ENCODE measurements at regions not wholly inside any gene's neighbourhood (a gene's known extent, or its start where the extent isn't known, plus 50 kb on each side); places are given as distances from the start of the nearest gene placed in this dataset.

DNA sequence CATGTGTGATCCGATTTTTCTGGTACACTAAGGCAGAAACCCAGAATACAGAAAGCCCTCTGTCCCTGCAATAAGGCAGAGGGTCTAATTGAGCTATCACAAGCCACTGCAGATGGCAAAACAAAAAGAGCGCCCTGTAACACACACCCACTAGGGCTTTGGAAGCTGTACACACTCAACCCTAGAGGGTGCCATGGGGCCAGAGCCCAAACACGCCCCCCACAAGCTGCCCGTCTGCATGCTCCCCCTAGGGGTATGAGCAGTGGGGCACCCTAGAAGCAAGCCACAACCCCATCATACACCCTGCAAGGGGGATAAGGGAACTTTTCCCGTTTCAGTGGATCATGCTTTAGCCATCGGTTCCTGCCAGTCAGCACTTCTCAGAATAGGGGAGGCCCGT lies 62.2 kb upstream of the PDE10A start:
- Histone ChIP-seq H3K27ac (ENCODE audit: low read length) (no peak overlapping the region), H3K4me3 (ENCODE audit: low read depth in 2 of 2, low read length in 2 of 2) (no peak overlapping the region), H3K27me3 (ENCODE audit: control insufficient read depth, insufficient read depth, low read length) (no peaks in the 10 kb centered on the region), H3K36me3 (ENCODE audit: control insufficient read depth, insufficient read depth, low read length) (no peaks in the 10 kb centered on the region), H3K4me1 (ENCODE audit: control insufficient read depth, insufficient read depth, low read length) (no peaks in the 10 kb centered on the region), H3K9me3 (ENCODE audit: control insufficient read depth, insufficient read depth, low read depth, low read length) (no peaks in the 10 kb centered on the region)
- CTCF ChIA-PET: no interaction called here
- intact Hi-C loops (cut with micrococcal nuclease; ENCODE audit: unreplicated experiment): loop anchor here (10.0 kb wide), 1 partner anchor 380 kb away; no protein-coding TSS in a partner anchor
- no peak for ATAC-seq
- POLR2A ChIA-PET: no interaction called here
- no peak for DNase-seq (ENCODE audit: low read depth, low spot score)
- TF ChIP-seq, protein P1, sequence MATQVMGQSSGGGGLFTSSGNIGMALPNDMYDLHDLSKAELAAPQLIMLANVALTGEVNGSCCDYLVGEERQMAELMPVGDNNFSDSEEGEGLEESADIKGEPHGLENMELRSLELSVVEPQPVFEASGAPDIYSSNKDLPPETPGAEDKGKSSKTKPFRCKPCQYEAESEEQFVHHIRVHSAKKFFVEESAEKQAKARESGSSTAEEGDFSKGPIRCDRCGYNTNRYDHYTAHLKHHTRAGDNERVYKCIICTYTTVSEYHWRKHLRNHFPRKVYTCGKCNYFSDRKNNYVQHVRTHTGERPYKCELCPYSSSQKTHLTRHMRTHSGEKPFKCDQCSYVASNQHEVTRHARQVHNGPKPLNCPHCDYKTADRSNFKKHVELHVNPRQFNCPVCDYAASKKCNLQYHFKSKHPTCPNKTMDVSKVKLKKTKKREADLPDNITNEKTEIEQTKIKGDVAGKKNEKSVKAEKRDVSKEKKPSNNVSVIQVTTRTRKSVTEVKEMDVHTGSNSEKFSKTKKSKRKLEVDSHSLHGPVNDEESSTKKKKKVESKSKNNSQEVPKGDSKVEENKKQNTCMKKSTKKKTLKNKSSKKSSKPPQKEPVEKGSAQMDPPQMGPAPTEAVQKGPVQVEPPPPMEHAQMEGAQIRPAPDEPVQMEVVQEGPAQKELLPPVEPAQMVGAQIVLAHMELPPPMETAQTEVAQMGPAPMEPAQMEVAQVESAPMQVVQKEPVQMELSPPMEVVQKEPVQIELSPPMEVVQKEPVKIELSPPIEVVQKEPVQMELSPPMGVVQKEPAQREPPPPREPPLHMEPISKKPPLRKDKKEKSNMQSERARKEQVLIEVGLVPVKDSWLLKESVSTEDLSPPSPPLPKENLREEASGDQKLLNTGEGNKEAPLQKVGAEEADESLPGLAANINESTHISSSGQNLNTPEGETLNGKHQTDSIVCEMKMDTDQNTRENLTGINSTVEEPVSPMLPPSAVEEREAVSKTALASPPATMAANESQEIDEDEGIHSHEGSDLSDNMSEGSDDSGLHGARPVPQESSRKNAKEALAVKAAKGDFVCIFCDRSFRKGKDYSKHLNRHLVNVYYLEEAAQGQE (IDR thresholded peaks at IDR 0.05; ENCODE audit: insufficient read depth in 1 of 2, low read depth in 2 of 2, low read length in 1 of 2): no peak
- TF ChIP-seq SIN3A (IDR thresholded peaks at IDR 0.05; ENCODE audit: borderline replicate concordance, insufficient read depth, low read depth, low read length) (no peak), TCF7L2 (IDR thresholded peaks at IDR 0.05; ENCODE audit: low read depth, low read length) (no peak), POLR2AphosphoS5 (IDR thresholded peaks at IDR 0.05; ENCODE audit: low read depth, low read length) (no peak)
- TF ChIP-seq, protein P2, sequence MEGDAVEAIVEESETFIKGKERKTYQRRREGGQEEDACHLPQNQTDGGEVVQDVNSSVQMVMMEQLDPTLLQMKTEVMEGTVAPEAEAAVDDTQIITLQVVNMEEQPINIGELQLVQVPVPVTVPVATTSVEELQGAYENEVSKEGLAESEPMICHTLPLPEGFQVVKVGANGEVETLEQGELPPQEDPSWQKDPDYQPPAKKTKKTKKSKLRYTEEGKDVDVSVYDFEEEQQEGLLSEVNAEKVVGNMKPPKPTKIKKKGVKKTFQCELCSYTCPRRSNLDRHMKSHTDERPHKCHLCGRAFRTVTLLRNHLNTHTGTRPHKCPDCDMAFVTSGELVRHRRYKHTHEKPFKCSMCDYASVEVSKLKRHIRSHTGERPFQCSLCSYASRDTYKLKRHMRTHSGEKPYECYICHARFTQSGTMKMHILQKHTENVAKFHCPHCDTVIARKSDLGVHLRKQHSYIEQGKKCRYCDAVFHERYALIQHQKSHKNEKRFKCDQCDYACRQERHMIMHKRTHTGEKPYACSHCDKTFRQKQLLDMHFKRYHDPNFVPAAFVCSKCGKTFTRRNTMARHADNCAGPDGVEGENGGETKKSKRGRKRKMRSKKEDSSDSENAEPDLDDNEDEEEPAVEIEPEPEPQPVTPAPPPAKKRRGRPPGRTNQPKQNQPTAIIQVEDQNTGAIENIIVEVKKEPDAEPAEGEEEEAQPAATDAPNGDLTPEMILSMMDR (IDR thresholded peaks at IDR 0.05): no peak; the same call in 1 of the 2 replicates
- in situ Hi-C loops (cut with HindIII; ENCODE audit: low pct_unique_long_range_greater_than_20kb, low sequenced_read_pairs): no loop called here
- no TSS peak for BruUV-seq (replicated peaks)

DNA sequence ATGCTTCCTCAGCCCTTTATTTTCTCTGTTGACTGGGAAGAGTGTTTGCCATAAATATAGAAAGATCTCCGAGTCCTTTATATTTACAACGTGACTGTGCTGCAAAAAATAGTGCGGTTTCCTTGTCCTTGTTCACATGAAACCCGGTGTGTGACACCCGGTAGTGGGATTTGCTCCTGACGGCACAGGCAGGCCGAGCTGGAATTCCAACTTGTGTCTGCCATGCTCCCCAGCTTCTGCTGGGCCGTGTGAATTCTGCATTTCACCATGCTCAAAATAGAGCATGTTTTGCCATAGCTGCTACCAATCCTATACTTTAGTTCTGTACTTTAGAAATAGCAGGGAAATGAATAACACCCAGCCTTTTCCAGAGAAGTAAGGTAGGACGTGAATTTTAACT lies 60.3 kb upstream of the PDE10A start:
- no TSS peak for BruUV-seq (replicated peaks)
- TF ChIP-seq TCF7L2 (IDR thresholded peaks at IDR 0.05; ENCODE audit: low read depth, low read length): no peak
- TF ChIP-seq, protein P2 (IDR thresholded peaks at IDR 0.05): no peak
- no peak for TF ChIP-seq SIN3A (IDR thresholded peaks at IDR 0.05; ENCODE audit: borderline replicate concordance, insufficient read depth, low read depth, low read length)
- CTCF ChIA-PET: no interaction called here
- Histone ChIP-seq H3K27me3 (ENCODE audit: control insufficient read depth, insufficient read depth, low read length) (no peaks in the 10 kb centered on the region), H3K4me1 (ENCODE audit: control insufficient read depth, insufficient read depth, low read length) (peaks cover 3% of the 10 kb centered on the region), H3K4me3 (ENCODE audit: low read depth in 2 of 2, low read length in 2 of 2) (no peak overlapping the region), H3K36me3 (ENCODE audit: control insufficient read depth, insufficient read depth, low read length) (no peaks in the 10 kb centered on the region), H3K9me3 (ENCODE audit: control insufficient read depth, insufficient read depth, low read depth, low read length) (no peaks in the 10 kb centered on the region), H3K27ac (ENCODE audit: low read length) (no peak overlapping the region)
- DNase-seq (ENCODE audit: low read depth, low spot score) (no peak), ATAC-seq (no peak)
- intact Hi-C loops (cut with micrococcal nuclease; ENCODE audit: unreplicated experiment) (loop anchor here (10.0 kb wide), 1 partner anchor 381 kb away; no protein-coding TSS in a partner anchor), in situ Hi-C loops (cut with HindIII; ENCODE audit: low pct_unique_long_range_greater_than_20kb, low sequenced_read_pairs) (no loop called here)
- POLR2A ChIA-PET: no interaction called here

Measured in Panc1 (cell line).